ENCODE measurements at regions not wholly inside any gene's neighbourhood (a gene's known extent, or its start where the extent isn't known, plus 50 kb on each side); places are given as distances from the start of the nearest gene placed in this dataset.

DNA sequence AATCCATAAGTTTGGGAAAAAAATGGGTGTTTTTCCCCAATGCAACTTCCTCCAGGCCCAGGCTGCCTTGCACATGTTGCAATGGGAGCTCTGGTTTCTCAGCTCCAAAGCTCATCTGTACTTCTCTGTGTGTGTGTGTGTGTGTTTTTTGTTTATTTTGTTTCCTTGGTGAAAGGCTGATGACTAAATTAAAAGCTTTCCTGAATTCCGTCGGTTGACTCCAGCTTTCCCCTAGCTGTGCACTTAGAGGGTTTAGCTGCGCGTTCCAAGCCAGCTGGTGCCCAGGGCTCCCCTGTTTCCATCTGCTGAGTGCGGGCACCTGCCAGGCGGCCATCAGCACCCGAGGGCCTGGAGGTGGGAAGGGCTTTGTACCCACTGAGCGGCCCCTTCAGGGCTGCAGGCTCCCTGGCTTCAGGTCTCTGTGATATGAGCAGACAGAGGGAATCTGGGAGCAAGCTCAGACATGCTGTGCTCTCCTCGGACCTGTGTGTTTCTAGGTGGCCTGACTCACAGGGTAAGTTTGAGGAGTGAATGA lies 129.1 kb upstream of the SOX1 start:
- peaks cover 2 to 17% (median 12%) of the 10 kb centered on the region in 3 donors for H3K9me3 Mint-ChIP-seq
- H3K4me3 Mint-ChIP-seq, result no peak overlapping the region
- H3K27ac Mint-ChIP-seq, result no peak overlapping the region
- H3K36me3 Mint-ChIP-seq, result peaks cover 3% of the 10 kb centered on the region
- H3K4me1 Mint-ChIP-seq, result peaks cover 0 to 2% (median 0%) of the 10 kb centered on the region in 3 donors
- no peaks in the 10 kb centered on the region for H3K27me3 Mint-ChIP-seq

DNA sequence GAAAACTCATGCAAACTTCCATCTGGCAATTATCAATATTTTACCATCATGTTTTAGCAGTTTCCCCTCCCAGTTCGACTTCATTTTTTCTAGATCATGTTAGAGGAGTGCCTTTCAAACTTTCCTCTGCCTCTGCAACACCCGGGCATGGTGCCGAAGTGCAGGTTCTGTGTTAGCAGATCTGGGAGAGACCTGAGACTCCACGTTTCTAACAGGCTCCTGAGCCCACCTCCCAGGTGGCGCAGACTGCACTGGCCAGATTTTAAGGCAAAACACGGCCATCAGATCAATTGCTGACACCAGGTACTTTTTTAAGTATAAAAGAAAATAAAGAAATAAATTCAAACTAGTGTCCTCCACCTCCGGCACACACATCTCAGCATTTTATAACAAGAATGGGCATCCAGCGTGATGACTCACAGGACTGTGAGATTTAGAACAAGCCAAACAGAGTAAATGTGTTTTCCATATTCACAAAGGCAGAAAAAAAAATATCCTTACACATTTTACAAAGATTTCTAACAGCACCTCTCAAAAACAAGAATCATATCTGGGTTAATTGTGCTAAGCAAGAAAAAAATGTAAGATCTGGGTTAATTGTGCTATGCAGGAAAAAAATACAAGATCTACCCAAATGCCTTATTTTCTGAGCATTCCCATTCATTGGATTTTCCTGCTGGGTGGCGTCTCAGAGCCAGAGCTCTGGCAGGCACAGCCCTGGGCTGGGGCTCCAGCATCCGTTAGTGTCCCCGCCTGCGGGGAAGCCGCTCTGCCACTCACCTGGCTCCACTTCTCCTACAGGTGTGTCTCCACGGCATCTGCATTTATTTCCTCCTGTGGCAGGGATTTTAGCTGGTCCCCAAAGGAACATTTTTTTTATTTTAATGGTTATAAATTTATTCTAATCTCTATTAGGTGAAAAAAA lies 127.9 kb upstream of the SOX1 start:
- H3K36me3 Mint-ChIP-seq, result peaks cover 2% of the 10 kb centered on the region
- no peaks in the 10 kb centered on the region for H3K27me3 Mint-ChIP-seq
- peaks cover 2 to 9% (median 4%) of the 10 kb centered on the region in 3 donors for H3K9me3 Mint-ChIP-seq
- H3K4me3 Mint-ChIP-seq, result no peak overlapping the region
- H3K4me1 Mint-ChIP-seq, result peaks cover 0 to 2% (median 0%) of the 10 kb centered on the region in 3 donors
- no peak overlapping the region for H3K27ac Mint-ChIP-seq

DNA sequence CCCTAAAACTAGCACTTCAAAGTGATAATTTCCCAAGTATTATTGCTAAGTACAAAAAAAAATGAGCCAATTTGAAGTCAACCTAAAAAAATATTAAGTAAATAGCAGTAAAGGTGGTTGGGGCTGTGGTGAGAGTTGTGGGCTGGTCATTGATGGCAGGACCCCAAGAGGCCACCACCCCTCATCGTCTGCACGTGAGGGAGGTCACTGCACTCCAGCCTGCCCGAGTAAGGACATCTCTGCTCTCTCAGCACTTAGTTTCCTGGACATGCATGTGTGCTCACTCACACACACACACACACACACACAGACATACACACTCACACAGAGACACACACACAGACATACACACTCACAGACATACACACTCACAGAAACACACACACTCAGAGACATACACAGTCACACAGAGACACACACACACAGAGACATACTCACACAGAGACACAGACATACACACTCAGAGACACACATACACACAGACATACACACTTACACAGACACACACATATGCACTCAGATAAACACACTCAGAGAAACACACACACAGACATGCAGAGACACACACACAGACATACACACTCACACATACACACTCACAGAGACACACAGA lies 127.2 kb upstream of the SOX1 start:
- no peak overlapping the region for H3K27ac Mint-ChIP-seq
- peaks cover 2% of the 10 kb centered on the region for H3K36me3 Mint-ChIP-seq
- peaks cover 0 to 2% (median 0%) of the 10 kb centered on the region in 3 donors for H3K4me1 Mint-ChIP-seq
- H3K27me3 Mint-ChIP-seq, result no peaks in the 10 kb centered on the region
- H3K4me3 Mint-ChIP-seq, result no peak overlapping the region
- peaks cover 2 to 7% (median 4%) of the 10 kb centered on the region in 3 donors for H3K9me3 Mint-ChIP-seq

DNA sequence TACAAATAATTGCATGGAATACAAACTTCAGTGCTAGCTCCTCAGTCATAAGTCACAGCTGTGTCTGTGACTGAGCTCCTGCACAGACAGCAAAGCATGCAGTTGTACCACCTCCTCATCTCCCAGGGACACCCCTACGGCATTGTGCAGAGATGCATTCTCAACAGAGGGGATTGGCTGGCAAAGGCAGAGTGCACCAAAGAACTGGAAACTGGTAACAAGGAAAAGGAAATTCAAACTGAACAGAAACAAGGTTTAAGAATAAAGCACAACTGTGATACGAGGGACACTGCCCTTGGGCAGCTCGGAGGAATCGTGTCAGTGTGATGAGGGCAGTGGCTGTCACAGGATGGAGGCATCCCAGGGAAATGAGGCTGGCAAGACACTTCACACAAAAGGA lies 126.1 kb upstream of the SOX1 start:
- Mint-ChIP-seq H3K27me3 (no peaks in the 10 kb centered on the region), H3K4me1 (peaks cover 0 to 2% (median 0%) of the 10 kb centered on the region in 3 donors), H3K36me3 (peaks cover 2% of the 10 kb centered on the region), H3K4me3 (no peak overlapping the region), H3K9me3 (peaks cover 1 to 4% (median 2%) of the 10 kb centered on the region in 3 donors), H3K27ac (no peak overlapping the region)

DNA sequence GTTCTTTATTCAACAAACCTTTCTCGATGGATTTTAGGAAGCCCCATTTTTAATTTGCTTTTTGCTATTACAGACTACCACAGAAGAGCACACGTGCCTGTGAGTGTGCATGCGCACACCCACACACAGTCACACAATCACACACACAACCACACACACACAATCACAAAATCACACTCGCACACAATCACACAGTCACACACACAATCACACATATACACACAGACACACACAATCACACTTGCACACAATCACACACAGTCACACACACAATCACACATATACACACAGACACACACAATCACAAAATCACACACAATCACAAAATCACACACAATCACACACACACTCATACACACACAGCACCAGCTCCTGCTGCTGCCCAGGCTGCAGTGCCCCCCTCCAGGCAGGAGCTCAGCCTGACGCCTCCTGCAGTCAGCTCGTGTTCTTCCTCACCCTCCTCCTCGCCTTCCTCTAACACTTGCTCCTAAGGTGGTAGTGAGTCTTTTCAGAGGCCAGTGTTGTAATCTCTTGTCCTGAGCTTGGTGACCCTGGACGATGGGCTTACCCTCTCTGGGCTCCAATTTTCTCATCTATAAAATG lies 125.0 kb upstream of the SOX1 start:
- Mint-ChIP-seq H3K4me3 (no peak overlapping the region), H3K9me3 (peaks cover 1 to 4% (median 2%) of the 10 kb centered on the region in 3 donors), H3K27ac (no peak overlapping the region), H3K4me1 (peaks cover 0 to 2% (median 0%) of the 10 kb centered on the region in 3 donors), H3K36me3 (peaks cover 2% of the 10 kb centered on the region), H3K27me3 (no peaks in the 10 kb centered on the region)

DNA sequence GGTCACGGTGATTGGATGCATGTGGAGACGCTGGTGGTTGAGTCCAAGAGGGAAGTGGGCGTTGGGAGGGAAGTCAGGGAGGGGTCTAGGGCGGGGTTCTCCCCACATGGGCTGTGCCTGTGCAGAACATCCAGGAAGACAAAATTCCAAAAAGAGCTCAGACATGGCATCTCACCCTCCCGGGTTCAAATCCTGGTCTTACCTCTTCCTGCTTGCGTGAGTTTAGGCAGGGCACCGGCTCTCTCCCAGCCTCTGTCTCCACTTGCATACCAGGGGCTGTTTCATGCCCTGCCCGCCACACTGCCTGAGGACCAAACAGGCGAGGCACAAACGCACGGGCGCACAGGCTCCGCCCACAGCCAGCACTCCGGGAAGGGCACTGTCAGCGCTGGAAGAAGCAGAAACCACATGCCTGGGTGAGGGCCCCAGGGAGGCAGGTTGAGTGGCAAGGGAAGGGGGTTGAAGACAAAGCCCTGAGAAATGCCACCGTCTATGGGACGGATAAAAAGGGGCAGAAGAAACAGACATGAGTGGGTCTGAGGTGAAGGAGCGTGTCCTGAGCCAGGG lies 123.6 kb upstream of the SOX1 start:
- H3K9me3 Mint-ChIP-seq, result peaks cover 1 to 5% (median 2%) of the 10 kb centered on the region in 3 donors
- no peak overlapping the region for H3K27ac Mint-ChIP-seq
- H3K4me3 Mint-ChIP-seq, result no peak overlapping the region
- peaks cover 0 to 2% (median 0%) of the 10 kb centered on the region in 3 donors for H3K4me1 Mint-ChIP-seq
- no peaks in the 10 kb centered on the region for H3K27me3 Mint-ChIP-seq
- peaks cover 2% of the 10 kb centered on the region for H3K36me3 Mint-ChIP-seq

DNA sequence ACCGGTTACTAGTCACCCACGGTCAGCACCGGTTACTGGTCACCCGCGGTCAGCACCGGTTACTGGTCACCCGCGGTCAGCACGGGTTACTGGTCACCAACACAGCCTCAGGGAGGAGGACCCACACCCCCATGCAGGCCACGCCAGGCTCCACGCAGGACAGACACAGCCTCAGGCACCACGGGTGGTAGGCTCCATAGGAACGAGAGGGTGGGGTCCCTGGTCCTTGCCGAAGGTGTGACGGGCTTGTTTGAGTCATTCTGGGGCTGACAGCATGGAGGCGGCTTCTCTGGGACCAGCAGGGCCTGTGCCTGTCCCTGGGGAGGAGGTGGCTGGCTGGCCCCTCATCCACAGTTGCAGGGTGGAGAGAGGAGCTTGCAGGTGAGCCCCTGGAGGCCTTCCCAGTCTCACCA lies 122.8 kb upstream of the SOX1 start:
- no peak overlapping the region for H3K27ac Mint-ChIP-seq
- no peaks in the 10 kb centered on the region for H3K27me3 Mint-ChIP-seq
- peaks cover 0 to 2% (median 0%) of the 10 kb centered on the region in 3 donors for H3K4me1 Mint-ChIP-seq
- peaks cover 1 to 11% (median 4%) of the 10 kb centered on the region in 3 donors for H3K9me3 Mint-ChIP-seq
- H3K4me3 Mint-ChIP-seq, result no peak overlapping the region
- peaks cover 2% of the 10 kb centered on the region for H3K36me3 Mint-ChIP-seq

DNA sequence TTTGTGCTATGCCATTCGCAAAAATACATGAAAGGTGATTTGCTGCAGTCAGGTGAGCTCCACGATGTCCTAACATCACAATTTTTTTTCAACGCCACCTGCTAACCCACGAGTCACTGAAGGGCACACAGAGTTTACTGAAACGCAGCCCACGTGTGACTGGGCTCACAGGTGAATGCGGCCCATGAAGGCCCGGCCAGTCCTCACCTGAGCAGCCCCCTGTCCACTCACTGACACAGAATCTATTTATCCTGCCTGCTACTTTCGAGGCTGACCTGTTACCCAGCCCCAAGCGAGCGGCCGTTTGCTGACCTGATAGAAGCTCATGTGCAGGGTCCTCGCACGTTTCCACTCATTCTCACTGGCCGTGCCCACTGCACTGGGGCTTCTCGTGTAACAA lies 121.9 kb upstream of the SOX1 start:
- Mint-ChIP-seq H3K27ac (no peak overlapping the region), H3K9me3 (peaks cover 1 to 9% (median 5%) of the 10 kb centered on the region in 3 donors), H3K36me3 (peaks cover 2% of the 10 kb centered on the region), H3K27me3 (no peaks in the 10 kb centered on the region), H3K4me3 (no peak overlapping the region), H3K4me1 (peaks cover 0 to under 1% (median 0%) of the 10 kb centered on the region in 3 donors)

DNA sequence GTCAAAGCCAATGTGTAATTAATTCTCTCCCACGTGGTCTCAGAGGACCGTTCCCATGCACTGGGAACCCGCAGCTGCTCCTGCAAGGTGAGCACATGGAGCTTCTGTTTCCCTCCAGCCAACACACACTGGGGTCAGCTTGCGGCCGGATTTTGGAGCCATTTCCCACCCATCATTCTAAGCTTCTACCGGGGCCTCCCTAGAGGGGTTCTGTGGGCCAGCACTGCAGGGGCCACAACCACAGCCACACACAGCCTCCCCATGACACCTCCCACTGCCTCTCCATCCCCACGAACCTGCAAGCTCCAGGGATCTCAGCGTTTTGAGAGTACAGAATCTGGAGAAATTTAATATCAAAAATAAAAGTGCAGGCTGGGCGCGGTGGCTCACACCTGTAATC lies 120.7 kb upstream of the SOX1 start:
- peaks cover 2% of the 10 kb centered on the region for H3K36me3 Mint-ChIP-seq
- H3K4me3 Mint-ChIP-seq, result no peak overlapping the region
- no peak overlapping the region for H3K27ac Mint-ChIP-seq
- H3K27me3 Mint-ChIP-seq, result no peaks in the 10 kb centered on the region
- peaks cover 1 to 11% (median 8%) of the 10 kb centered on the region in 3 donors for H3K9me3 Mint-ChIP-seq
- H3K4me1 Mint-ChIP-seq, result no peaks in the 10 kb centered on the region

DNA sequence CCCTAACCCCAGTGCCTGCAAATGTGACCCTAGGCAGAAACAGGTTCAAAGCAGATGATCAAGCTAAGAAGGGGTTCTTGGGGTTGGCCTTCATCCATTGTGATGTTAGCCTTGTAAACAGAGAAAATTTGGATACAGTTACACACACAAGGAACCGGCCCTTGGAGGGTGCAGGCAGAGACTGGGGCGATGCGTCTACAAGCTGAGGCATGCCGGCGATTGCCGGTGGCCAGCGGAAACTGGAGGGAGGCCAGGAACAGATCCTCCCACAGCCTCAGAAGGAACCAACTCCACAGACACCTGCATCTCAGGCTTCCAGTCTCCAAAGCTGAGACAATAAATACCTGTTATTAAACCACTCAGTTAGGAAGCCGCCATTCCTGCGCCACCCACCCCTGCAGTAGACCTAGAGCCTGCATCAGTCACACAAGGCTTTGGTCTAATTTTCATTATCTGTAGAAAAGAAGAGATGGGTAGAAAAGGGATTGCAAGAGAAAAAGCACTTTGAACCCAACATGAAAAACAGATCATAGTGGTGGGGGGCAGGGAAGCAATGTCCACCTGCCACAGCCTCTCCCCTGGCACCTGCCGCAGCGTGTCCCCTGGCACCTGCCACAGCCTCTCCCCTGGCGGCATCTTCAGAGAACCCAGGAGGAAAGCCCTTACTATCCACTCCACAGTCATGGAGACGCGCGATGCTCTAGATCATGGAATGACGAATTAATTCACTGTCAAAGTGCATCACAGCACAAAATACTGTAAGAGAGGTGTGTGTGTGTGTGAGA lies 119.7 kb upstream of the SOX1 start:
- peaks cover 1 to 15% (median 6%) of the 10 kb centered on the region in 3 donors for H3K9me3 Mint-ChIP-seq
- no peaks in the 10 kb centered on the region for H3K4me1 Mint-ChIP-seq
- H3K4me3 Mint-ChIP-seq, result no peak overlapping the region
- H3K36me3 Mint-ChIP-seq, result peaks cover 2% of the 10 kb centered on the region
- H3K27ac Mint-ChIP-seq, result no peak overlapping the region
- no peaks in the 10 kb centered on the region for H3K27me3 Mint-ChIP-seq

DNA sequence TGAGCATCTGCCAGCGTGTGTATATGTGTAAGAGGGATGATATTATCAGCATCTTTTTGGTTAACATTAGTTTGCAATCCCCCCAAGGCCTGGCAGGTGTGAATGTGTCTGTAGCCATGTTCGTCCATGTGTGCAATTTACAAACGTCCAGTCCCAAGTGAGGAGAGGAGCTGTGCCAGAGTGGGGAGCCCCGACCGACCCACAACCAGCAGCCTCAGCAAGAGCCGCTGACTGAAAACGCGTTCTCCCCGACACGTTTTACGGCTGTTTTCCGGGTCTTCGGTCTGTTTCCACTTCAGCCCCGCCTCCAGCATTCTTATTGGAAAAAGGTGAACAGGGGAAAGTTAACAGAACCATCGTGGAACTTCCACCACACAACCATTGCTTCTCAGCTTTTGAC lies 119.1 kb upstream of the SOX1 start:
- H3K27me3 Mint-ChIP-seq, result no peaks in the 10 kb centered on the region
- H3K9me3 Mint-ChIP-seq, result peaks cover 1 to 15% (median 6%) of the 10 kb centered on the region in 3 donors
- H3K27ac Mint-ChIP-seq, result no peak overlapping the region
- H3K4me1 Mint-ChIP-seq, result no peaks in the 10 kb centered on the region
- H3K36me3 Mint-ChIP-seq, result no peaks in the 10 kb centered on the region
- H3K4me3 Mint-ChIP-seq, result no peak overlapping the region

DNA sequence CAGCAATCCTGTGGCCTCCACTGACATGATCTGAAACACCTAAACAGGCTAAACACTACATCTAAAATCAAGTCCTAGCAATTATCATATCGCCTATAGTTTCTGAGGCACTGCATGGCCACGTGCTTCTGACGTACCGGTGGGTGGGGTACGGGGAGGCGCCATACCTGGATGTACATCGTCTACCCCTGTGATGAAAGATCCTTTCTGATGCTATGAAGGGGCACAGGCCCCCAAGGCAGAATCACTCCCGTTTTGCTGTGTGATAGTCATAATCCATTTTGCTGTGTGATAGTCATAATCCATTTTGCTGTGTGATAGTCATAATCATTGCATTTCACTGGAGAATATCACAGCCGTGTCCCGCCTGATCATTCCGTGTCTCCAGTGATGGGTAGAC lies 118.7 kb upstream of the SOX1 start:
- Mint-ChIP-seq H3K4me3 (no peak overlapping the region), H3K27ac (no peak overlapping the region), H3K9me3 (peaks cover 0 to 15% (median 6%) of the 10 kb centered on the region in 3 donors), H3K36me3 (no peaks in the 10 kb centered on the region), H3K27me3 (no peaks in the 10 kb centered on the region), H3K4me1 (no peaks in the 10 kb centered on the region)

DNA sequence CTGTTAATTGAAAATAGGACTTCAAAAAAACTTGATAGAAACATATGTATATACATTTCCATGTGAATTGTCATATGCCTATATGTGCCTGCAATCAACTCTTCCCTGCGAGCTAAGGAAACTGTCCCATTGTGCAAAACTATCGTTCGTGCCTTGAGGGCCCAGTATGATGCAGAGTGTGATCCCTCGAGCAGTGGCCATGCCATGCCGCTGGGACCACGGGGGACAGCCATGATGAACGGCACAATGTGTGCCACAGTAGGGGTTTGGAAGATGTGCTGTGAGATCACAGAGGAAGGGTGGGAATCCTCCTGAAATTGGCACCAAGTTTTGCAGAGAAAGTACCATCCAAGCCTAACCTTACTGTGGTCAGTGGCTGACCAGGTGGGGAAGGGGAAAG lies 118.1 kb upstream of the SOX1 start:
- no peak overlapping the region for H3K4me3 Mint-ChIP-seq
- no peaks in the 10 kb centered on the region for H3K27me3 Mint-ChIP-seq
- H3K9me3 Mint-ChIP-seq, result peaks cover 0 to 15% (median 8%) of the 10 kb centered on the region in 3 donors
- no peaks in the 10 kb centered on the region for H3K4me1 Mint-ChIP-seq
- H3K27ac Mint-ChIP-seq, result no peak overlapping the region
- no peaks in the 10 kb centered on the region for H3K36me3 Mint-ChIP-seq

DNA sequence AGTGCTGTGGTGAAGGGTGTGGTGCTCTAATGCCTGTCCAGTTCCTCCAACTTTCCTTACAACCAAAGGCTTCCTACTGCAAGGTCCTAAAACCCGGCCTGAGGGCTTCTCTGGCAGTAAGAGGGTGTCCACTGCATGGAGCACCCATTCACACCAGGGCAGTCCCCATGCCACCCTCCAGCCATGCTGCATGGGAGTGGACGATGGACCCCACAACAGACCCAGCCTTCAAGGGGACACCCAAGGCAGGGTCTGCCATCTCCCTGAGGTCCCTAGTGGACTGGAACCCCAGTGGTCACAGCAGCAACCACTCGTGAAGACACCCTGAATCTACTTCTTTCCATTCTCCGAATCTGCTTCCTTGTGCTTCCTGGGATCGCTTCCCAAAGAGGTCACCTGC lies 117.6 kb upstream of the SOX1 start:
- H3K36me3 Mint-ChIP-seq, result no peaks in the 10 kb centered on the region
- H3K9me3 Mint-ChIP-seq, result peaks cover 0 to 15% (median 8%) of the 10 kb centered on the region in 3 donors
- H3K4me3 Mint-ChIP-seq, result no peak overlapping the region
- no peaks in the 10 kb centered on the region for H3K27me3 Mint-ChIP-seq
- H3K4me1 Mint-ChIP-seq, result no peaks in the 10 kb centered on the region
- H3K27ac Mint-ChIP-seq, result no peak overlapping the region

All from IgD-negative memory B cell (primary cell).